Right renal cortex interstitium (tissue), 3 donors: ENCODE measurements at regions not wholly inside any gene's neighbourhood (a gene's known extent, or its start where the extent isn't known, plus 50 kb on each side); places are given as distances from the start of the nearest gene placed in this dataset.
"Not testable (repeated sequence)": the region's sequence is repeated elsewhere in the genome, so short reads cannot be mapped to it uniquely, and the experiment has no call there.

Experiments used
- DNase-seq, 3 donors: peaks; one replicate each; pipeline ENCODE4 v3.0.0-alpha.2; 2013; ENCODE audit warnings: low read depth in 3 of 3, low spot score in 2 of 3

DNA sequence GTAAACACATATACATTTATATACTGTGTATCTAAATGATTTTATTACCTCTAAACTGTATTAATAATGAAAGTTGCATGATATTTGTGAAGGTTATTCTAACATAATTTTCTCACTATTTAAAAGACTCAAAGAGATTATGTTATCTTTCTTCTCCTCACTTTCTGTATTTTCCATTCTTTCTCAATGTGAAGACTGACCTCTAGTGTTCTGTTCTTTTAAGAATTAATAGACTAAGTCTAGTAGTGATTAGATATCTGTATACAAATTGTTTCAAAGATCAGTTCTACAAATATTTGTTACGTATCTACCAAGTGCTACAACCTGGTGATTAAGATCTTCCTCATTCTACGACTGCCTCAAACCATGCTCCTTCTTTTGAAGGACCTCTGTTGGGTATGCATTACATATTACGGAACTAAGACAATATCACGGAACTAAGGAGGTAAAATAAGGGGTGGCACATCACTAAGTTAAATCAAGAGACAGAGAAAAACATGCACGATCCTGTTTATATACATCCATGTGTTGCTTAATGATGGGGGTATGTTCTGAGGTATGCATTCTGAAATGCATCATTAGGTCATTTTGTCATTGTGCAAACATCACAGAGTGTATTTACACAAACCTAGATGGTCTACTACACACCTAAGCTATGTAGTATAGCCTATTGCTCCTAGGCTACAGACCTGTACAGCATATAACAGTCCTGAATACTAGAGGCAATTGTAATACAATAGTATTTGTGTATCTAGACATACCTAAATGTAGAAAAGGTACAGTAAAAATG is 161.5 kb upstream of the KBTBD8 start:
- DNase-seq, result no peak

DNA sequence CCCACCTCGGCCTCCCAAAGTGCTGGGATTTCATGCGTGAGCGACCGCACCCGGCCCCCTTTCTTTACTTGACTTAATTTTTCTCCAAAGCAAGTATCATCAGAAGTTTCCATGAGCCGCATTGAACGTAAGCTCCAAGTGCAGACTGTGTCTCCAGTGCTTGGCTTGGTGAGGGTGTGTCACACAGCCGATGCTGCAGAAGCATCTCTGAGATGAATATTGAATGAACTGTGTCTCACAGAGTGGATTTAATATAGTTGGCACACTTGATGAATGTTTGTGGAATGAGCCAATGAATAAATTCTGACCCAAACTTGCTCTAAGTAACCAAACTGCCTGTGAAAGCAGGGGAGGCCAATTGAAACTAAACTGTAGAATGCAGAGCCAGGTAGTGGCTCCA is 159.4 kb upstream of the KBTBD8 start:
- DNase-seq, result no peak

DNA sequence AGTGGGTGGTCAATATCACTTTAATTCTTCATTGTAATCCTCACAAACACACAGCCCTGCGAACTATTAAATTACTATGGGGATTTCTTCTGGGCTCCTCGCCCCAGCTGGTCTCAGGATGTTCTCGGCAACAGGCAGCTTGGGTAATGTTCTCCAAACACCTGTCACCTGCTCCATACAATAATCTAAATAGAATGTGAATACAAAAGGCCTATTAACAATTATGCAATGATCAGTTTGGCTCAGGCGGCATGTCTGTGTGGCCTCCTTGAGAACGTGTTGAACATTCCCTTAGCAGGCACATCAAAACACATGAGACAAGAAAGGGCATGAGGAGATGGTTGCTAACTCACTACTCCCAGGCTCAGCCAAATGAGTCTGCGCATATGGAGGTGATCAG is 158.6 kb upstream of the KBTBD8 start:
- no peak for DNase-seq

DNA sequence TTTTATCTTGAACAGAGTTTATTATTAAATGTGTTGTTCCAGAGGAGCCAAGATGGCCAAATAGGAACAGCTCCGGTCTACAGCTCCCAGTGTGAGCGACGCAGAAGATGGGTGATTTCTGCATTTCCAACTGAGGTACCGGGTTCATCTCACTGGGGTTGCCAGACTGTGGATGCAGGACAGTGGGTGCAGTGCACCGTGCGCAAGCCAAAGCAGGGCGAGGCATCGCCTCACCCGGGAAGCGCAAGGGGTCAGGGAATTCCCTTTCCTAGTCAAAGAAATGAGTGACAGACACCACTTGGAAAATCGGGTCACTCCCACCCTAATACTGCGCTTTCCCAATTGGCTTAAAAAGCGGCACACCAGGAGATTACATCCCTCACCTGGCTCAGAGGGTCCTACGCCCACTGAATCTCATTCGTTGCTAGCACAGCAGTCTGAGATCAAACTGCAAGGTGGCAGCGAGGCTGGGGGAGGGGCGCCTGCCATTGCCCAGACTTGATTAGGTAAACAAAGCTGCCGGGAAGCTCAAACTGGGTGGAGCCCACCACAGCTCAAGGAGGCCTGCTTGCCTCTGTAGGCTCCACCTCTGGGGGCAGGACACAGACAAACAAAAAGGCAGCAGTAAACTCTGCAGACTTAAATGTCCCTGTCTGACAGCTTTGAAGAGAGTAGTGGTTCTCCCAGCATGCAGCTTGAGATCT is 155.2 kb upstream of the KBTBD8 start:
- not testable (repeated sequence) for DNase-seq

DNA sequence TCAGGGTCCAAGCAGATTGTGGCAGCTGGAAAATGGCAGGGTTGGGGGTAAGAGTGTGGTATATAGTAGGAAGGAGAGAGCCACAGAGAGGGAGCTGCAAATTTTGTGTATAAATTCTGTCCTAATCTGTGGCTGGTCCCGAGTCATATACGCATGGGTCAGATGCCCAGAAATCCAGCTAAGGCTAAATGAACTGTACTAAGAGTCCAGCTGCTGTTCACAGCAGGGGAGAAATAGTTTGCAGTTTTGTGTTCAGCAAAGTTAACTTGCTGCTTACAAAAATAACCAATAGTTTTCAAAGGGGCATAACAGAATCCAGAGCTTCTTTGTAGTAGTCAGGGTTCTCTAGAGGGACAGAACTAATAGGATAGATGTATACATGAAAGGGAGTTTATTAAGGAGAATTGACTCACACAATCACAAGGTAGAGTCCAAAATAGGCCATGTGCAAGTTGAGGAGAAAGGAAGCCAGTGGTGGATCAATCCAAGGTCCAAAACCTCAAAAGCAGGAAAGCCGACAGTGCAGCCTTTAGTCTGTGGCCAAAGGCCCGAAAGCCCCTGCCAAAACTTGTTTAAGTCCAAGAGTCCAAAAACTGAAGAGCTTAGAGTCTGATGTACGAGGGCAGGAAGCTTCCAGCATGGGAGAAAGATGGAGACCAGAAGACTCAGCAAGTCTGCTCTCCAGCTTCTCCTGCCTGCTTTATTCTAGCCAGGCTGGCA is 146.1 kb upstream of the KBTBD8 start:
- no peak for DNase-seq

DNA sequence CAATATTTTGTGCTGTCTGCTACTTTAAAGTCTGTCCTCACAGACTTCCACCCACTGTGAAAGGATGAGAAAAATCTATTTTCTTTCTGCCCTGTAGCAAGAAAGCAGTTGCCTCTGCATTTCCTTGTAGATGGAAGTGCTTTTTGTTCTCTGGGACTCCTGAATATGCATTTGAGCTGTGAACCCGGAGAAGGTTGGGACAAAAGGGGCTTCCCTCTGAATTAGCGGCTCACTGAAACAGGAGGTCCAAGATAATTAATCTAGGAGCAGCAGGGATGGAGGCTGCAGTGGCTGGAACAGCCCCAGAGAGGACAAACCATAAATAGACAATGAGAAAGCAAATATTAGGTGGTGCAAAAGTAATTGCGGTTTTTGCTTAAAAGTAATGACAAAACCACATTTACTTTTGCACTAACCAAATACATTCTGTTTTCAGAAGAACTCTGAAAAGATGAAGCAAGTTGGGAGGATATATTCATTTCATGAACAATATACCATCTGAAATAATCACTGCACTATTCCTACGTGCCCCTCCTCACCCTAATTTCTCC is 143.4 kb upstream of the KBTBD8 start:
- DNase-seq, result no peak

DNA sequence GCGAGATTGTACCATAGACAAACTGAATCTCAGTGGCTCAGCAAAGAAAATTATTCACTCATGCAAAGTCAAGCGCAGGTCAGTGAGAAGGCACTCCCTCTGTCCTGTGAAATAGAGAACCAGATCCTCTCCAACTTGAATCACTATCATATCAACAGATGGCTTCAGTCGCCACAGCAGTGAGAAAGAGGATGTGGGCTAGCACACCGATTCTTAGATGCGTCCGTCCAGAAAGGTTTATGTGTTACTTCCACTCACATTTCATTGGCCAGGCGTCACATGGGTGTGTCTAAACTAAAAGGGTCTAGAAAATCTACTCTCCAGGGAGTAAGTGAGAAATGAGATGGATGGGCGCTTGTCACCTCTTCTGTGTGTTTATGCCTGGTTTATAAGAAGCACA is 141.6 kb upstream of the KBTBD8 start:
- no peak for DNase-seq

DNA sequence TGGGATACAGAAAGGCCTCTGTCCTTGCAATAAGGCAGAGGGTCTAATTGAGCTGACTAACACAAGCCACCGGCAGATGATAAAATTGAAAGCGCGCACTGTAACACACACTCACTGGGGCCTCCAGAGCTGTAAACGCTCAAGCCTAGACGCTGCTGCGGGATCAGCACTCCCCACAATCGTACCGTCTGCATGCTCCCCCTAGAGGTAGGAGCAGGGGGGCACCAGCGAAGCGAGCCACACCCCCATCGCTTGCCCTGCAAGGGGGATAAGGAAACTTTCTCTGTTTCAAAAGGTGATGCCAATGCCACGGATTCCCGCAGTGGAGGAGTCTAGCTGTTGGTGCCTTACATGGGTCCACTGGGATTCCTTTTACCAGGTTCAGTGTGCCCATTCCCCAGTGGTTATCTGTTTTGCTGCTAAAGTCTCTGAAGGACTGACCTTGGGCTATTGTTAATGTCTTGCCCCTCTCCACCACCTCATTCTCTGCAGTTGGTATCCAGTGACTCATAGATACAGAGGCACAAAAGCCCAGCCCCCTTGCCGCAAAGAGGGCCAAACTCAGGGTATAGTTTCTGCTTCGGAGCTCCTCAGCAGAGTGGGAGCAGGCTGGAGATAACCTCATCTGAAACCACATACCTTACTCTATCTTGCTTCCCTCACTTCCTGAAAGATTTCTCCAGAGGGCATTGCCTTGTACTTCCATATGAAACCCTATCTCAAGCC is 139.3 kb upstream of the KBTBD8 start:
- no peak for DNase-seq

DNA sequence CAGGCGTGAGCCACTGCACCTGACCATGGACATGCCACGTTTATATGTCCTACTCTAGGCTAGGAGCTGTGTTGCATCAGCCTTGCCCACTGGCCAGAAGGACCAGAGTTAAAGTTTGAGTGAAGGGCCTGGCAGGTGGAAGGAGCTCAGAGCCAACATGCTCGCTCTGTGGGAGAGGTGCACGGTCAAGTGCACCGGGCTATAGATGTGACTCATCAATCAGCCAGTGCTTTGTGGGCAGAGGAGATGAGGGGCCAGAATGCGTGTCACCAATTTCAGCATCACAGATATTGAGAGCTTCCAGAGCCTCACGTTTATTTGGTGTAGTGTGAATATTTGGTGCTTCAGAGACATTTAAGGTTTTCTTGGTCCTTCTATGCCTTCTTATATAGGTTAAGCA is 137.3 kb upstream of the KBTBD8 start:
- no peak for DNase-seq

DNA sequence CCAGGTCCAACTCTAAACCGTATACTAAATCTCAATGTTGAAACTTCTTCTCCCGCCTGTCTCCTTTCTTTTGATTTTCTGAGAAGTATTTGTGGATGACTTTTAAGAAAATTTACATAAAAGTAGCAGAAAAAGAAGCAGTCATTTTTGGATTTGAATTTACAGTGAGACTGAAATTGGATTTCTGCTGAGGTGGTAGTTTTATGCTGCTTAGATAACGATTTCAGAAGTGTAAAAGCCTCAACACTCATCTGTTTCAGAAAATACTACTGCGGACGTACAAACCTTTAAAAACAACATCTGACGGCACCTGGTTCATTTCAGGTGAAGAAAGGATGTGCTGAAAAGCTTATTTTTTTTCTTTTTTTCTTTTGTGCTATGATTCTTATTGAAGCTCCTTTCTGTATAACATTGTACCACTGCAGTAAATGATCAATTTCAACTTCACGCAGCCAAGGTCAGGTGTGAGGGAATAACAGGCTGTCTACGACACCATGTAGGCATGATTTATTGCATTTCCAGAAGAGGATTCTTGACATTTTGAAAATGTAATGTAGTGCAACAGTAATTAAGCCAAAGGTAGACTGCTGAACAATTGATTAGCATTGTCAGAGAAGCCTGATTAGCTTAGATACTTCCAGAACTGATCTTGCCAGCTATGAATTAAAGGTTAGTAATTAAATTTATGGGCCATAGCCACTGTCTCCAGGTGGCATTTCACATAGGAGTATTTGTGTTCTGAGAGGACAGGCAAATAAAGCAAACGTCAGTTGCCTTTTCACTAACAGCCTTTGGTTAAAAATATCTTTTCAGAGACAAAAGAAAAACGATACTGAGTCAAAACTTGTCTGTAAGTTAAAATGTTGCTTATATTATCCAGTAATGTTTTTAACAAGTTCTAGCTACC is 134.6 kb upstream of the KBTBD8 start:
- no peak for DNase-seq

DNA sequence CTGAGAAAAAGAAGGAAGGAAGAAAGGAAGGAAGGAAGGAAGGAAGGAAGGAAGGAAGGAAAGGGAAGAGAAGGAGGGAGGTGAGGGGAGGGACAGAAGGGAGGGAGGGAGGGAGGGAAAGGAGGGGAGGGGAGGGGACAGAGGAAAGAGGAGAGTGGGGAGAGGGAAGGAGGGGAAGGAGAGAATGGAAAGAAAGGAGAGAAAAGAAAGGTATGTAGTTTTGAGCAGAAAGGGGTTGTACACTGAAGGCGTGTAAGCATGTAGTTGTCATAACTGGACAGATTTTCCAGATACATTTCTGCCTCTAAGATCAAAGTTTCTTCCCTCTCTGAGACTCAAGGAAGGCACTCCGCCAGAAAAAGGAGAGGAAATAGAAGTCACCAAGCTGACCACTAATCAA is 113.4 kb upstream of the KBTBD8 start:
- no peak for DNase-seq

DNA sequence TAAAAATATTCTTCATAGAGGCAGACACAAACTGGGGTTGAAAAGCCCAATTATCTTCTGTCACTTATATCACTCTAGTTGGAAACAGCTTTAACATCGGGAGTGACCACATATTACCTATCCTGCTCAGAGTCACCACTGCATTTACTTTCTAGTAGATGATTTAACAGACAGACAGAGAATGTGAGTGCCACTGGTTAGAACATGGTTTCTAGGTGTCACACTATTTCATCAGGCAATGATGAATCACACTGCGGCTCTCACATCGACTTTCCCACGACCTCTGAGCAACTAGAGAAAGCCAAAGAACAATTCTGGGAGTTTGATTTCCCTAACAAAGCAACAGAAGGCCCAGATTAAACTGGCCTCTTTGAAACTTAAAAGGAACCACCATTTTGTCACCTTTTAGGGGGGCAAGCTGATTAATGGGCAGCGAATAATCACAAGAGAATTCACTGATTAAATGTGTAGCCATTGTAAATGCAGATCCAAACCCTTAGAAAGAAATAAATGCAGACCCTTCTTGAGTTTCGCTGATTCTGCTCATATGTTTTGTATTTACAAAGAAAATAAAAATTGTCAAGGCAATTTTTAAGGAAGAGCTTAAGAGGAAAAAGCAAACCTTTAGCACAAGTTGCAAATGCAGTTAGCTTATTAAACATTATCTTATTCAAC is 112.6 kb upstream of the KBTBD8 start:
- DNase-seq, result no peak

DNA sequence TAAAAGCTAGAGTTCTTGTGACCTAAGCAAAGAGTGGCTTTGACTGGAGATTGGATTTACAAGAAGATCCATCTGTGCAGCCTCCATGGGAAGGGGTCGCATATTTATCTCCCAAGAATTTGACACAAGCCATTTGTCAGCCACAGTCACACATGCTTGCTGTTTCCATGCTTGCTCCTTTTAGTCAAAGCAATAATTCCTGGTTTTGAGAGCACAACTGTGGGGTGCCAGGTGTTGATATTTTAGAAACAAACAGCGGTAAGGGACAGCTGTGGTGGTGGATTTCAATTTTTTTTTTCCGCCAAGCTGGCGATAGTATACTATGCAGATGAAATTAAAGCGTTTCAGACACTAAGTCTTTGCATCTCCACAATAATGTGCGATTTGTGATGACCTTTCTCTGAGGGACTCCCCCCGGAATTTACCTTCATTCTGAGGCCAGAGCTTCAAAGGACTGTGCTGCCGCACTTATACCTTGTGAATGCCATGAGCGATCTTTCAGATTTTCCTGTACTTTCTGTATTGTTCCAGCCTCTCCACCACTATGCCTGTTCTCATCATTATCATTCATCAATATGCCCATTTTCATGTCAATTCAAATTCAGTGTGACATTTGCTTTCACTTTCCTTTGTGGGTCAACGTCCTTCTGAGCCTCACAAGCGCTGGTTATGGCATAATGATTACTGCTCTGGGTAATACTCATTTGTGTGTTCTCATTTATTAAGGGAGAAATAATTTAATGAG is 108.2 kb upstream of the KBTBD8 start:
- DNase-seq, result no peak

DNA sequence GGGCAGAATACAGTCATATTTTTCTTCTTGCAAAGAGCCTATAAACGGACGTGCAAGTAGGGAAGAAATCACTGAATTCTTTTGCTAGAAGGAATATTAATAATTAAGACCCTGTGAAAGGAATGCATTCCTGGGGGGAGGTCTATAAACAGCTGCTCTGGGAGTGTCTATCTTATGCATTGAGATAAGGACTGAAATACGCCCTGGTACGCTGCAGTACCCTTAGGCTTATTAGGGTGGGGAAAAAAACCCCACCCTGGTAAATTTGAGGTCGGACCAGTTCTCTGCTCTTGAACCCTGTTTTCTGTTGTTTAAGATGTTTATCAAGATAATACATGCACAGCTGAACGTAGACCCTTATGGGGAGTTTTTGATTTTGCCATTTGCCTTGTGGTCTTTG is 100.0 kb upstream of the KBTBD8 start:
- DNase-seq, result no peak

DNA sequence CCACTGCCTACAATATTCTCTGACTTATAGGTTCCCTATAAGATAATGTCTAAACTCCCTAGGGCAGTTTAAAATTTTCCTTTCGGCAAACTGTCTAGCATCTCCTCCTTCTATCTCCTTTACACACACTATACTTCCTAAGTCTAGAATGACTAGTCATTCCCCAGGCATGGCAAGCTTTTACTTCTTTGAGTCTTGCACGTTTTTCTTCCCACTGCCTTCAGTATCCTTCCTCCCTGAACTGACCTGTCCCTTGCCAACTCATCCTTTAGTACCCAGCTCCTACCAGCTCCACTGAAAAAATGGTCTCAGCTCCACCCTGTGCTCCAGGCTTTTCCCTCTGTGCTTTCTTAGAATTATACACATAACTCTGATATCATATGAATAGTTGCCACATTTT is 93.8 kb upstream of the KBTBD8 start:
- DNase-seq, result no peak

DNA sequence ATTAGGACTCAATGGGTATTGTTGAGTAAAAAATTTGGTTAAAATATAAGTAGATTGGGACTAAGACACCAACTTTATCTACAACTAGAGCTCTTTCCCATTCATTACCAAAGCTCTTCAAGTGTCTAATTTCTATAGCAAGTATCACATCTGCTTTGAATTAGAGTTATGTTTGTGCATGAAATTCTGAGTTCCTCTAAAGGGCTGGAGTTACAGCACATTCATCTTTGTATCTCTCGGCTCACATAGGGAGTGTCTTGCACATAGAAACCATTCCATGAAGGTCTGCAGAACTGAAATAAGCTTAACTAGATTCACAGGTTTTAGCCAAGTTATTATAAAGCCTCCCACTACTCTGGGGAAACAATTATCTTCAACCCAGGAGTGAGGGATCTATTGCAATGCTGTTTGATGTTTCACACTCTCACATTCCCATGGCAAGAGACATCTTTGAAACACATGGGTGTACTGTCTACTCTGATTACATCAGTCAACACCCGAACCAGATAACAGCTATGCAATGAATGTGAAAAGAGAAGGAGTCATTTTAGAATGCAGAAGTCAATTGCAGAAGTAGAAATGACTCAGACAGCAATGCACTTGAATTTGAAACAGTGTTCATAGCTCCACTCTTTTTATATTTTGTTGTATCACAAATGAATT is 93.1 kb upstream of the KBTBD8 start:
- peak in 1 of 3 donors; percentile 4 for DNase-seq

DNA sequence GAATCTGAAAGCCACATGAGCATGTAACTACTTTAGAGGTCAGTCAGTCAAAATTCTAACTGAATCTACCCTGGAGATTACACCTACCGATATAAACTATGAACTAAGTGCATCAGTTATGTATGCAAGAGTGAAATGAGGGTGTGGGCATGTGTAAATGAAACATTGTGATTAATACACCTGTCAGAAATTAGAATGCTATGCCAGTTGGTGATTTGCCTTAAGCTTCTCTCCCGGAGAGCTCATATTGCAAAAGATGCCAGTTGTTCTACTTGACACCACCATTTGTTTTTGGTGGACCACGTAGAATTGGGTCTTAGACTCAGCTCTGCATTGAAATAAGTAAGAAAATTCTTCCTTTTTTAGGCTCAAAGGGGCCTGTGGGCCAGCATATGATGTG is 91.0 kb upstream of the KBTBD8 start:
- no peak for DNase-seq
